NCI-H2107 treated with DMSO at 0.1 percent for 48 hours (cell line): ENCODE measurements at regions not wholly inside any gene's neighbourhood (a gene's known extent, or its start where the extent isn't known, plus 50 kb on each side); places are given as distances from the start of the nearest gene placed in this dataset.

Experiments
- DNase-seq: peaks from one replicate; lab custom pipeline; 2025; ENCODE audit not compliant: unreplicated experiment; lab: John Stamatoyannopoulos, UW

DNA sequence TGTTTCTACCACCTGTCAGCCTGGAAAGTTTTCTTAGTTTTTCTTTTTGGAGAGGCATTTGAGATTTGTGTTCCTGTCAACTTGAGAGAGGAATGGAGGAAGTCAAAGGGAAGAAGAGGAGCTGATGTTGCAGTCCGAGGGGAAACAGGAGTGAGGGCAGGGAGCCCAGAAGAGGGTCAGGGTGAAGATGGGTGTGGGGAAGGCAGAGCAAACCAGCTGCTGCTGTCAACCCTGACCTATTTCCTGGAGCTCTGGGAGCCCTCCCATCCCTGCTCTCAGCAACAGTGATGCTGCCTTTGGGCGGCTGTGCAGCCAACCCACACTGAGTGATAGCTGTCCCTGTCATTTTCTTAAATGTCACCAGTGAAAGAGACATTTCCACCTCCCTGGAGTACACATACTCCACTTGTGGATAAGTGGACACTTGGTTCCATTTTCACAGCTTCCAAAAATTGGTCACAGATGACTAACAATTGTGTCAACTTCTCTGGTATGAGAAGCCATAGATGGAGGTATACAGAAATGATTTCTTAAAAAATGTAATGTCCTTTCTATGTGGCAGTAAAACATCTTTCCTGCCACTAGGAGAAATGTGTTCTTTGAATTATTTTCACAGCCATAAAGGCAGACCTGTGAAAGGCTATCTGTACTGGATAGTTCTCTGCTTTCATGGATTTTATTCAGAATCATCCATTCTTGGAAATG, 556.3 kb upstream of the TBL1XR1 start:
- DNase-seq, result no peak

DNA sequence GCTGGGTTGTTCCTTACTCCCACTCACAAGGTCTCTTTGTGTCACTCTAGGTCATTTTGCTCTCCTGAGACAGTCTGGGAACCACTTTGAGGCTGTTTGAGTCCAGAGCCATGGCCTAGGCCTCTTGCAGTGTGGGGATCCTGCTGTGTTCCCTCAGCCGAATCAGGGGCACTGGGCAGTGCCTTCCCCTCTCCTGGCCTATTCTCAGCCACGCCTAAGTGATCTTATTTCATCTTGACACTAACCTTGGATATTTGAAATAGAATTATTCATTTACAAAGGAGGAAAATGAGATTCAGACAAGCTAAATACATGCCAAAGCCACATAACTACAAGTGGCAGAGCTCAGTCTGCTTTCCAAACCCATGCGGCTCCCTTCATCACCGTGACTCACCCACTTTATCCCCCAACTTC, 557.2 kb upstream of the TBL1XR1 start:
- no peak for DNase-seq

DNA sequence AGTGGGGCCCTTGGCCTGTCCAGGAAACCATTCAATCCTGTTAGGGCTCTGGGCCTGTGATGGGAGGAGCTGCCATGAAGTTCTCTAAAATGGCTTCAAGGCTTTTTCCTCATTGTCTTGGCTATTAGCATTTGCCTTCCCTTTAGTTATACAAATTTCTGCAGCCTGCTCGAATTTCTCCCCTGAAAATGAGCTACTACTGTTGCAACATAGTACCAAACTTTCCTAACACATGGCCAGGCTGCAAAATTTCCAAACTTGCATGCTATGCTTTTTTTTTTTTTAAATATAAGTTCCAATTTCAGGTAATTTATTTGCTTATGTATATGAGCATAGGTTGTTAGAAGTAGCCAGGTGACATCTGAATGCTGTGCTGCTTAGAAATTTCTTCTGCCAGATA, 560.8 kb upstream of the TBL1XR1 start:
- no peak for DNase-seq

DNA sequence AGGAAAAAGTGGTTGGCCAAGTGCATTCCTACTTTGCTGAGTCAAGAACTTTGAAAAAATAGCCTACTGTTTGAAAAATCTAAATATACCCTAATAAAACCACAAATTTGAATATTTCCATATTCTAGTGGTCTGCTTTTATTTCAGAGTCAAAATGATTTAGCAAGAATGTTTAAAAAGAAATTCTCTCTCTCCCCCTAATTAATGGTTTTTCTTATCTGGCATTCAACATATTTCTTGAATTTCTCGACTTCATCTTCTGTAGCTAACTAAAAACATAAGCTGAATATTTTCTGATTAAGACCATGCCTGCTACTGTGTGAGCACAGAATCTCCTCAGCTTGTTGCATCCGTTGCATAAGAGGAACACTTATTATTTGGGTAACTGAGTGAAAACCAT, 563.5 kb upstream of the TBL1XR1 start:
- DNase-seq, result no peak

DNA sequence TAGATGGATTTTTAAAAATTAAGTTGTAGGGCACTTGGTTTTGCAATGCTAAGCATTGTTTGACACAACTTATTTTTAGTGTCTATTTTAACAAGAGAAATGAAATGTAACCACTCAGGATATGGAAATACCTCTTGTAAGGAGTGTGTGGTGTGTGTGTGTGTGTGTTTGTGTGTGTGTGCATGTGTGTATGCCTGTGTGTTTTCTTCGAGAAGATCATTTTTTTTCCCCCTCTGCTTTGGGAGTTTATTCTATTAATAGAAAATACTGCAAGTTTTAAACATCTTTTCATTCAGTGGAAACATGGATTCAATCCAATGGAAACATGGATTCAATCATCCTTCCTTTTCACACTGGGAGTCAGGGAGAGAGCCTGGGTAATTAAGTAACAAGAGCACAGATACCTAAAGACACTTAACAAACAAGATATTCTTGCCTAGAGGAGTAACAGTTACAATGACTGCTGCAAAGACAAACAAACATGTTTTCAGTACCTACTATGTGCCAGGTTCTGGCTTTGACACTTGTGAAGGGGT, 567.2 kb upstream of the TBL1XR1 start:
- no peak for DNase-seq

DNA sequence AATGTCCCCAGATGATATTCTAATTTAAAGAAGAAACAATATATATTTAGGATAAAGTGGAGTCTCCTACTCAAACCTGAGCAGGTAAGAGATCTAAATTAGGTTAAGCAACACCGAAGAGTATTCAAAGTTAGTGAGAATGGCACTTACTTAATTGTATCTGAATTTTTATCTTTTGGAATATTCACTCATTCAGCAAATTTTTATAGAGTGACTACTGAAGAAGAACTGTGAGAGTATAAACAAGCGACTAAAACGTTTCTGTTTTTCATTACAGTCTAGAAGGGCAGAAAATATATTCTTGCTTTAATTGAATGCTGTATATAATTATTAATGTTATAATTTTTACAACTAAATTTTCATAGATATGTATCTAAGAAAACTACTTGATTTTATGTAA, 567.7 kb upstream of the TBL1XR1 start:
- no peak for DNase-seq

DNA sequence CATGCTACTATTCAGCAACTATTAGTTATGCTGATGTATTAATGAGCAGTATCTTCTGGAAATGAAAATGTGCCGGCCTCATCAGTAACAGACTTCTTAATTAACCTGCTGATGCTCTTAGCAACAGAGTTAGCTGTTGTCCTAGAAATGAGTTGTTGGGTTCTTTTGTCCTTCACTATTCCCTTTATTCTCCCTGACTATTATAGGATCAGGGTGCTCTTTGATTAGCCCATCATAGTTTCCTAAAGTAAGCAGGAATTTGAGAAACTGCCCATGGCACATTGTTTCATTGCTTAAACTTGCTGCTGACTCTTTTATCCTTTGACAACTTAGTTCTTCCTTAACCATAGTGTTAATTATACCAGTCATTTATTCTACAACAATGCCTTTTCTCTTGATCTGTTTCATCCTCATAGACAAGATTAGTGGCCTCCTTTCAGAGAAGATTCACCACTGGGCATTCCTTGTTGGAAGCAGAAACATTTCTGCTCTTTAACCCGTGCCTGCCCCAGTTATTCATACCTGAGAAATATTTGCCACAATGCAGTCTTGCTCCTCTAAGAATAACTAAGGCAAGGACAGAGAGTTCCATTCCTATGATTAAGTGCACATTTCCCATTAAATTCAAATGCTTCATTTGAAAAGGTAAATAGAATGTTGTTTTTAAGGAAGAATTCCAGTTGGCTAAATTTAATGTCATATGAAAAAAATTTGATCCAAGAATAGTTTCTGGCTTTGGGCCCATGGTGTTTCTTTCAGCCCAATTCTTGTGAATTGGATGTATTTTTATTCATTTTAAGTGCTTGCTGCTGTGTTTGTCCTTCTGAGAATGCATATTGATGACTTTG, 573.3 kb upstream of the TBL1XR1 start:
- no peak for DNase-seq

DNA sequence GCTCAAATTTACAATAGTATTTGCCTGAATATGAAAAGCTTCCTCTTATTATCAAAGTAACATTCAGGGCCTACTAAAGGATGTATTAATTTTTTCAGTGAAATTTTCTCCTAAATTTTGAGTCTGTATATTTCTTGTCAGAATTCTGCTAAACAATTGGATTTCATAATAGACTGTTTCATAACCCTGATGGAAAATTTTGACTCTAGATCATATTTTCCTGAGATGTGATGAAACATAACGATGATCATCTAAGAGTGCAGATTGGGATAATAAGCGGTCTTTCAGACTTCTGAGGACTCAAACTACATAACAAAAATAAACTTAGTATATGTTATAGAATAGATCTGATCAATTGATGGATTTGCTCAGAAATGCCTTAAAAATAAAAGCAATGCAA, 574.5 kb upstream of the TBL1XR1 start:
- DNase-seq, result no peak

DNA sequence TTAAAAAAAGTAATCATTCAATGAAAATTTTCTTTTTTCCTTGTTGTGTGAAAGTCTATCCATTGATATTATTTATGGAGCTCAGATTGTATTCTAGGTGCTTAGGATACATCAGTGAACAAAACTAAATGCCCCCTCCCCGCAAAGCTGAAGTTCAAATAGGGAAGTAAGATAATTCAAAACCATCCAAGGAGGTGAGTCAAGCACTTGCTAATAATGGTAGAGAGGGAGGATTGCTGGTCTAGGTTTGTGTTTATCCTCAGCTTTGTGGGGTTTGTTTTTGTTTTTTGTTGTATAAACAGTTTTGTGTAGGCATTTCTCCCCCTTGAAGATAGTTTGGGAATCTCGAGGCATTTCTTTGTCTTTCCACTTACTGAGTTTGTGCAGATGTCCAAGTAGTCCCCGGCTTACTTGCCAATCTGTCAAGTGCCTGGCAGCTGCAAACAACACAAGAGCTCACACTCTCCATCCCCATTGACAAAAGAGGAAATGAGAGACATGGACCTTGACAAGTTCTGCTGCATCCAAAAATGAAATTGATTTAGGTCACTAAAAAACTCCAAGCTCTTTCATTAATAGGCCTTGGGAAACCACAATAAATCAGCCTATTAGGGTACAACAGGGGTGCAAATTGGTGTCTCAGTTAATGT, 575.8 kb upstream of the TBL1XR1 start:
- DNase-seq, result peak; percentile 46

DNA sequence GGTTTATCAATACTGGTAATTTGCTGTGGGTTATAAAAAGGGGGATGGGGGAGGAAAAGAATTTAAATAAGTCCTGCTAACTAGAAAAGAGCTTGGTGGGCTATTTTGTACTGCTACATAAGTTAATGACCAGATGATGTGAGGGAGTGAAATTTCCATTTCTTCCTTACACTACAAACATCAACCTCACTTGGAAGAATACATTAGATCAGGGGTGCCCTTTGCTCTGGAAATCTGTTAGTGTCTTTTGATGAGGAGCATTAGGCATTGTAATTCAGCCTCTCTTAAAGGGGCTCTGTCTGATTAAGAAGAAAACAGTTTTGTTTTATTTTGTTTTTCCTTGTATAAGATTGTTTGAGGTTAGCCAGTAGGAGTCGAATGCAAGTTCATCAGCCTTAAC, 576.4 kb upstream of the TBL1XR1 start:
- DNase-seq, result no peak

DNA sequence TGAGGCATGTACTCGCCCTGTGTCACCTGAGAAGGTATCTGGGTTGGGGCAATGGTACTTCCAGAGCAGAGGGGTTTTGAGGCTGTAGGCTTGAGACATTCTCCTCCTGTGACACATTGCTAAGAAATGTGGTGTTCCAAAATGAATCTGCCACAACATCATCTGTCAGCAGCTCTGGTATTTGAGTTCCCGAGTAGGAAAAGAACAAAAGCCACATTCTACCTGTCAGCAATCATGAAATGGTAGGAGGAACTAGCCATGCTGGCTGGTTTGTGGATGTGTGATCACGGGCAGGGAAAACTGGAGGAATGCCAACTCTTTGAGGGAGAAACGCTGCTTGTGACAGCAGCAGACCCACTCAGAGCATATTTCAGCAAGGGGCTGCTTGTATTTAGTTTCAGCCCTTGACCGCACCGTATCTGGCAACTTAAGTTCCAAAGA, 579.4 kb upstream of the TBL1XR1 start:
- peak; percentile 36 for DNase-seq

DNA sequence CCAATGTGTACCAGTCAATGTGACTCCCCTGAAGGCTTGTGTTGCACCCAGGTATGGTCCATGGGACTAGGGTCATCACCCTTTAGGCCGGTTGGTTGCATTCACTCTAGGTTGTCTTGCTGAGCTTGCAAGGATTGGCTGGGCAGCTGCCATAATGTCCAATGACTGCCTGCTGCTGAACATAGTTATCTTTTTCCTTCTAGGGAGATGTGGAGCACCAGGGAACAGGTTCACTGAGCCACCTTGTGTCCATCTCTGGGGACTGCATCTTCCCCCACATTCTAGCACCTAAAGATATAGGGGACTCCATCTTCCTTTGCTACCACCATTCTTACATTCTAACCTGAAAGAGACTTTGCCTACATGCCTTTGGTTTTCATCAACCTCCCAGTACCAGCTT, 580.4 kb upstream of the TBL1XR1 start:
- peak; percentile 83 for DNase-seq

DNA sequence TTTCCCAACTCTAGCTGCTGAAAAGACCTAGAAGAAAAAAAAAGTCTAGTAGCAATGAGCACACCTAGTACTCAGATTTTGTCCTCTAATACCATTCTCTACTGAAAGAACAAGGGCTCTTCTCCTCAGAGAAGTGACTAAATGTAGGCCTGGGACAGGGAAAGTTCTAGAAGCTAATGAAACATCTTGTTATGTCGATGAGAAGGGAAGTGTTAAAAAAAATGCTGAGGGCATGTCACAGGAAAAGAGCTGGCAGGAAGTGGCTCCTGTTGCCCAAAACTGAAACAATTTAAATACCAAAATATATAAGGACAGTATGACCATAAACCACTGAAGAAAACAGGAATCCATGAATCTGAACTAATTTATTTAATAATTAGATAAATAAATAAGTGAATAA, 581.4 kb upstream of the TBL1XR1 start:
- no peak for DNase-seq

DNA sequence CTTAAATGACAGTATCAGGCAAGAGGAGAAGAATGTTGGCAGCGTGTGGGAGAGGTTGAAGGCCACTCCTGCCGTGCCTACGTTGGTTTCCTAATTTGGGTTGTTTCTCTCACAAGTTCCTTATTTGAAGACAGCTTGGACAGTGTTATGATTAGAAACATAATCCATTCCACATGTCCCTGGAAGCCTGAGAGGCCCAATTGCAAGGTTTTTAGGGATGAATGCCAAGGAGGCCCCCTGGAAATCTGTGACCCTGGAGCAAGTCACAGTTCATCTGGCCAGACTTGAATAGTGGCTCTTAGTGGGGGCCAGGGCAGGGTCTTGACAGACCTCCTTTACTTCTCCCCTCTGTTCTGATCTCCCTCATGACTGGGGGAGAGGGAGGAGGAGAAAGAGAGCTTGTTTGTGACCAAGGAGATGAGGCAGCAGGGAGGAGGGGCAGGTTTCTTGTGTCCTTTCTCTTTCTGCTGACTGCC, 584.4 kb upstream of the TBL1XR1 start:
- DNase-seq, result no peak

DNA sequence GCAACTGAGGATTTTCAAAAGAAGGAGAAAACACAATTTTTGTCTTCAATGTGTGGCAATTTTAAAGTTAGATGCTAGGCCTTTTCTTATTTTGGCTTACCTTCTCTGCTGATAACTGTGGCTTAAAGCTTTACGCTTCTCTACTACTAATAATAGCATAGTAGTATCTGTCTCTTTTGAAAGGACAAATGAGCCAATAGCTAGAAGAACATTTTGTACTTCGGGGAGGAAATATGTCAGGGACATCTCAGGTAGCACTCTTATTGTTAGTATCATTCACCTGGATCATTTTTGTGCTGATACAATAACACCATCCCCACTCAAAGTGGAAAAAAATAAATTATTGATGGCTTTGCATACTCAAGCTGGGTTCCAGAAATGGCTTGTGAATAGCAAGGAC, 586.1 kb upstream of the TBL1XR1 start:
- no peak for DNase-seq

DNA sequence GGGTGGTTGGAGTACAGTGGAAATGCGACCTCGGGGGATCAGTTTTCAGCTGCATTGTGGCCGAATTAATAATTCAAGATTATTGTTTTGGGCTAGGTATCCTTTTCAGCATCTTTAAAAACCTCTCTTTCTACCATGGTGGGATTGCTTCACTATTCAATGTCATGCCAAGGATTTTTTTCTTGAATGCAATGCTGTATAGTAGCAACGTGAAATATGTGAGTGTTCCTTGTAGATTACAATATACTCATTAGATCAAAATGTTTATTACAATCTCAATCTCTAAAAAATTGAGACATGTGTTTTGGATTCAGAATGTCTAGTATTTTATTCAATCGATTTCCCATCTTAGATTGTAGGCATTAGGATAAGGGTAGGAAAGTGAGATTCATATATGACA, 586.5 kb upstream of the TBL1XR1 start:
- no peak for DNase-seq

DNA sequence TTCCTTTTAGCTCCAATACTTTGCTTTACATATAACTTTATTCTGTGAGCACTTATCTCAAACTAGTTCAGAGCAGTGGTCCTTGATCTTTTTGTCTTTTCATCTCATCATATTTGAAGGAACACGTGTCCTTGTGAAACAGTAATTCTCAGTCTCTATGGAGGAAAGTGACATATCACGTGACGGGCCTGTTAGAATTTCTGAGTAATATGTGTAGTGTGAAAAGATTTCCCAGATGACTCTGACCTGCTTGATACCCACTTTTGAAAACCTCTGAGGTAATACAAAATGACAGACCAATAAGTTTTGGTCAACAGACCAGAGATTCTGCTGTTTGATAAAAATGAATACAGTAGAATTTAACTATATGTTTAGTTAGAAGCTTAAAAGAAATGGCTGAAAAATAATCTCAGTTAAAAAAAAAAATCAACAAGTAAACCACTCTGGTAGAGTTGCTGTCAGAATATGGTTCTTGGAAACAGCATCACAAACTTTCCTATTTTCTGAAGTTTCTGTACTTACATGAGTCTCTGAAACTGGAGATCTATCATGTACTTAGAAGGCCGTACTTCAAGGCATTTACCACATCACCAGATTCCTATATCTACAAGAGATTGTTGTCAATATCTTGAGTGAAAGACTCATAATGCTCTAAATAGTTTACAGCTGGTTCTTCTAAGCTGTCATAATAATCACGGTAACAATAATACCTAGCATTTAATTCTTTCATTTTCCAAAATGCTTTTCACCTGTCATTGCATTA, 590.2 kb upstream of the TBL1XR1 start:
- no peak for DNase-seq

DNA sequence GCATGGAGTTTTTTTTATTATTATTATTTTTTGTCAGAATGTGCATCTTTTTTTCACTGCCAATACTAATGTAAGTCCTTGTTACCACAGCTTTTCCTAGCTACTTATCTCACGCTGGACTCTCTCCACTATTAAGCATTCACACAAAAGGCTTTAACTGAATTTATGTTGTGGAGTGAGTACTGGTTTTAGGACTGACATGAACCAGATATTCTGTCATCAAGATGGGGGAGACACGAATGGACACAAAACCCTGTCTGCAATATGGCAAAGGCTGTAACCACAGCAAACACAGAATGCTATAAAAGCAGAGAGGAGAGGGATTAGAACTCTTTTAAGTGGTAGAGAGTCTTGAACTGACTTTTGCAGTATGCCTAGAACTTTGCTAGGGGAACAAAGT, 592.2 kb upstream of the TBL1XR1 start:
- no peak for DNase-seq

DNA sequence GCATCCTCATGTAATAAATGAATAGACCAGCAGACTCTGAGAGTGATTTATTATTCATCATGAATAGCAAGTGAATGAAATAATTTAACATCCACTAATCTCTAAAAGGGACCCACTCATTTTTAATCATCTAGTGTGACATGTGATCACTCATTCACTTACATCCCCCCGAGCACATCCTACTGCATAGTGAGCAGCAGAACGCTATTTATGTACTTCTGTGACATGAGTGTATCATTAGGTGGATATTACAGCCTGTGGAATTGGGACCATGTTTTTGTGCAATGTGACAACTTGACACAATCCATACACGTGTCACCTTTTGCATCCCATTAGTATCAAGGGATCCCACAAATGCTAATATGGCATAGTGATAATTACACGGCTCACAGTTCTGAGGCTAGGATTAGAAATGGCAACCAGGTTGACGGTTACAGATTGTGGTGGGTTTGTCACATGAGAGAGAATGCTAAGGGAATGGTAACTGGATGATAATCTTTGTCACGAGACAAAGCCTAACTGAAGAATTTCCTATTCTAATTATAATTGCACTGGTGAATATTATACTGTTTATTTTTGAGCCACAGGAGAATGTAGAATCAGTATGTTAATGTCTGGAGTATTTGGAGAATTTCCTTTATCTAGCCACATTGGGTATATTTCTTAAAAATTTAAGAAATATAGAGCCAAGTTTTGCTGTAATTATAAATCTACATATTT, 595.2 kb upstream of the TBL1XR1 start:
- DNase-seq, result no peak

DNA sequence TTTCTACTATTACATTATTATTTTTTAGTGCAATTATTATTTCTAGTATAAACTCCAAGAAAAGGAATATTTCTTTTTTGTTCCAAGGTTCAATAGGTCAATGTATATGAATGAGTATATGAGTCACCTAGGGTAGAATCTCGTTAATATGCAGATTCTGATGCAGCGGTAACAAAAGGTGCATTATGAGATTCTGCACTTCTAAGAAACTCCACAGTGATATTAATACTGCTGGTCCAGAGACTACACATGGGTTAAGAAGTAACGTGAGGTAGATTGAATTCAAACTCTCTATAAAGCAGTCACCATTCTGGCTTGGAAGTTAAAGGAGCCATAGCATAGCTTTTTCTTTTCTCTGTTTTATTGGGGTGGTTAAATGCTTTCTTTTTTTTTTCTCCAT, 596.2 kb upstream of the TBL1XR1 start:
- no peak for DNase-seq
